GM23338 (cell line): ENCODE measurements at regions not wholly inside any gene's neighbourhood (a gene's known extent, or its start where the extent isn't known, plus 50 kb on each side); places are given as distances from the start of the nearest gene placed in this dataset.

Source experiments
- ATAC-seq: fragments of 200-7000 bp; cut with Tn5 transposase; 3 replicates; pipeline ENCODE4 v1.9.1; 2020
- DNase-seq: peaks from one replicate; pipeline ENCODE4 v3.0.0-alpha.2; 2015; ENCODE audit warnings: low spot score
- H2AFZ ChIP-seq: fragments of 200-600 bp; sonication (generic); 2 replicates; pipeline ENCODE4 v1.8.0; 2016; ENCODE audit warnings: antibody characterized with exemption, mild to moderate bottlenecking, moderate library complexity
- H3F3A ChIP-seq: fragments of 200-600 bp; sonication (generic); replicated peaks from 2 replicates; pipeline ENCODE4 v1.8.0; 2017; ENCODE audit warnings: antibody characterized with exemption, mixed run types, low read depth
- H3K27ac ChIP-seq: fragments of 200-600 bp; sonication (generic); 2 replicates; pipeline ENCODE4 v1.6.1; 2016; ENCODE audit warnings: low read depth
- H3K27me3 ChIP-seq: fragments of 200-600 bp; sonication (generic); 2 replicates; pipeline ENCODE4 v1.8.0; 2016; ENCODE audit warnings: mild to moderate bottlenecking, mixed run types, moderate library complexity; ENCODE audit not compliant: insufficient read depth
- H3K36me3 ChIP-seq: fragments of 200-600 bp; sonication (generic); 2 replicates; pipeline ENCODE4 v1.8.0; 2016; ENCODE audit warnings: mild to moderate bottlenecking; ENCODE audit not compliant: insufficient read depth
- H3K4me1 ChIP-seq: fragments of 200-600 bp; sonication (generic); 2 replicates; pipeline ENCODE4 v1.8.0; 2016; ENCODE audit warnings: mild to moderate bottlenecking, moderate library complexity; ENCODE audit not compliant: insufficient read depth
- H3K4me2 ChIP-seq: fragments of 200-600 bp; sonication (generic); 2 replicates; pipeline ENCODE4 v1.7.1; 2017; ENCODE audit warnings: mixed run types
- H3K4me3 ChIP-seq: fragments of 200-600 bp; sonication (generic); 2 replicates; pipeline ENCODE4 v1.6.1; 2016; ENCODE audit warnings: mixed run types
- H3K79me2 ChIP-seq: fragments of 200-600 bp; sonication (generic); replicated peaks from 2 replicates; pipeline ENCODE4 v1.8.0; 2017; ENCODE audit warnings: mild to moderate bottlenecking; ENCODE audit not compliant: insufficient read depth
- H3K9me2 ChIP-seq: fragments of 200-600 bp; sonication (generic); 2 replicates; pipeline ENCODE4 v1.8.0; 2017; ENCODE audit not compliant: insufficient read depth
- H4K20me1 ChIP-seq: fragments of 200-600 bp; sonication (generic); replicated peaks from 2 replicates; pipeline ENCODE4 v1.8.0; 2017; ENCODE audit warnings: mild to moderate bottlenecking; ENCODE audit not compliant: insufficient read depth
- H3K27ac Mint-ChIP-seq: 2 replicates; pipeline ENCODE4 v1.8.0; 2020; ENCODE audit warnings: inconsistent platforms, mild to moderate bottlenecking, moderate library complexity, mixed read lengths
- H3K27me3 Mint-ChIP-seq: 3 replicates; pipeline ENCODE4 v1.8.0; 2022; ENCODE audit warnings: low read depth, mild to moderate bottlenecking, moderate library complexity, mixed read lengths, inconsistent platforms; ENCODE audit not compliant: insufficient read depth, poor library complexity
- H3K36me3 Mint-ChIP-seq: 3 replicates; pipeline ENCODE4 v1.8.0; 2021; ENCODE audit warnings: low read depth, mild to moderate bottlenecking, inconsistent platforms, moderate library complexity, mixed read lengths
- H3K4me1 Mint-ChIP-seq: 3 replicates; pipeline ENCODE4 v1.8.0; 2020; ENCODE audit warnings: mild to moderate bottlenecking, inconsistent platforms, mixed read lengths
- H3K4me3 Mint-ChIP-seq: 3 replicates; pipeline ENCODE4 v1.8.0; 2021; ENCODE audit warnings: moderate library complexity, mild to moderate bottlenecking, inconsistent platforms, mixed read lengths
- H3K9me3 Mint-ChIP-seq: 3 replicates; pipeline ENCODE4 v1.8.0; 2020; ENCODE audit warnings: moderate library complexity, mild to moderate bottlenecking, inconsistent platforms, mixed read lengths
- CREB1 ChIP-seq: fragments of 250-450 bp; sonication (Bioruptor Pico); IDR thresholded peaks from 2 replicates; pipeline ENCODE4 v1.5.0; 2020; ENCODE audit warnings: low read depth, mild to moderate bottlenecking, moderate library complexity
- CTCF ChIP-seq, 2 experiments: fragments of 200-600 bp in 1 of 2; sonication (generic) in 1 of 2; conservative IDR thresholded peaks; 2 replicates each; pipeline versions ENCODE4 v1.5.1 to v1.6.1; 2016 to 2017; ENCODE audit warnings: antibody characterized with exemption in 2 of 2, low read depth in 2 of 2, mild to moderate bottlenecking in 2 of 2, moderate library complexity in 1 of 2
- ETS1 ChIP-seq: IDR thresholded peaks from 2 replicates; pipeline ENCODE4 v1.6.1; 2016; ENCODE audit warnings: antibody characterized with exemption
- EZH2 ChIP-seq: fragments of 200-600 bp; sonication (generic); IDR thresholded peaks from one replicate; pipeline ENCODE4 v1.8.0; 2017; ENCODE audit warnings: antibody characterized with exemption, mild to moderate bottlenecking, low read depth; ENCODE audit not compliant: unreplicated experiment
- EZH2phosphoT487 ChIP-seq: fragments of 200-600 bp; sonication (generic); IDR thresholded peaks from one replicate; pipeline ENCODE4 v1.8.1; 2018; ENCODE audit warnings: antibody characterized with exemption; ENCODE audit not compliant: unreplicated experiment
- JUNB ChIP-seq: IDR thresholded peaks from one replicate; pipeline ENCODE4 v1.6.1; 2016; ENCODE audit warnings: antibody characterized with exemption; ENCODE audit not compliant: unreplicated experiment
- NANOG ChIP-seq: IDR thresholded peaks from 2 replicates; pipeline ENCODE4 v1.6.1; 2016; ENCODE audit warnings: antibody characterized with exemption, borderline replicate concordance
- POLR2AphosphoS5 ChIP-seq: IDR thresholded peaks from 2 replicates; pipeline ENCODE4 v1.6.1; 2016; ENCODE audit warnings: antibody characterized with exemption, low read depth
- REST ChIP-seq: IDR thresholded peaks from one replicate; pipeline ENCODE4 v1.6.1; 2018; ENCODE audit warnings: antibody characterized with exemption; ENCODE audit not compliant: unreplicated experiment
- STAT1 ChIP-seq: IDR thresholded peaks from one replicate; pipeline ENCODE4 v1.6.1; 2016; ENCODE audit warnings: antibody characterized with exemption; ENCODE audit not compliant: unreplicated experiment
- ZNF114 ChIP-seq: fragments of 250-450 bp; sonication (Bioruptor Pico); IDR thresholded peaks from 2 replicates; pipeline ENCODE4 v1.5.0; 2020; ENCODE audit warnings: mild to moderate bottlenecking, moderate library complexity
- ZNF331 ChIP-seq: fragments of 250-450 bp; sonication (Bioruptor Pico); IDR thresholded peaks from 2 replicates; pipeline ENCODE4 v1.5.0; 2020; ENCODE audit warnings: low read depth, mild to moderate bottlenecking, moderate library complexity
- ZNF462 ChIP-seq: fragments of 250-450 bp; sonication (Bioruptor Pico); IDR thresholded peaks from 2 replicates; pipeline ENCODE4 v1.5.0; 2020; ENCODE audit warnings: mild to moderate bottlenecking, moderate library complexity

- Histone ChIP-seq H3K4me2 (no peak overlapping the region), H3F3A (no peaks in the 10 kb centered on the region), H4K20me1 (no peaks in the 10 kb centered on the region), H2AFZ (no peak overlapping the region), H3K36me3 (no peaks in the 10 kb centered on the region), H3K79me2 (no peaks in the 10 kb centered on the region), H3K4me3 (no peak overlapping the region), H3K4me1 (no peaks in the 10 kb centered on the region), H3K27ac (no peak overlapping the region), H3K9me2 (peaks cover 10% of the 10 kb centered on the region), H3K27me3 (no peaks in the 10 kb centered on the region)
- H3K27me3 Mint-ChIP-seq, result no peaks in the 10 kb centered on the region
- H3K4me3 Mint-ChIP-seq, result no peak overlapping the region
- H3K27ac Mint-ChIP-seq, result no peak overlapping the region
- no peaks in the 10 kb centered on the region; the same call in 2 of the 3 replicates for H3K9me3 Mint-ChIP-seq
- H3K4me1 Mint-ChIP-seq, result peaks cover 6% of the 10 kb centered on the region
- TF ChIP-seq NANOG, result no peak
- no peak for TF ChIP-seq ZNF331 (CRISPR knock-in tag)
- no peak for TF ChIP-seq POLR2AphosphoS5
- no peak for TF ChIP-seq REST
- no peak for TF ChIP-seq EZH2
- no peak for TF ChIP-seq ETS1
- no peak for TF ChIP-seq STAT1
- TF ChIP-seq JUNB, result no peak
- no peak for TF ChIP-seq EZH2phosphoT487
- TF ChIP-seq ZNF462 (CRISPR knock-in tag), result no peak
- no peak for TF ChIP-seq CTCF (conservative IDR thresholded peaks at IDR 0.05; ENCODE audit: low read depth in 2 of 2)
- TF ChIP-seq CREB1, result no peak
- no peak for TF ChIP-seq ZNF114
- ATAC-seq, result no peak
- no peak for DNase-seq
- no peaks in the 10 kb centered on the region for H3K36me3 Mint-ChIP-seq
Measured at GRCh38 chr15:79524531-79524930, 92.4 kb downstream of the MINAR1 start.
